HL-60 (cell line): ENCODE measurements at regions not wholly inside any gene's neighbourhood (a gene's known extent, or its start where the extent isn't known, plus 50 kb on each side); places are given as distances from the start of the nearest gene placed in this dataset.

Source experiments
- DNase-seq, 2 experiments: peaks; one replicate each; pipeline ENCODE4 v3.0.0-alpha.2; 2010 to 2020; ENCODE audit warnings: low read depth in 1 of 2, low spot score in 1 of 2
- H3K27ac ChIP-seq: fragments of 250-450 bp; sonication (Bioruptor Pico); replicated peaks from 2 replicates; pipeline ENCODE4 v1.5.1; 2020; ENCODE audit warnings: mild to moderate bottlenecking, moderate library complexity
- H3K27me3 ChIP-seq: fragments of 250-450 bp; sonication (Bioruptor Pico); 2 replicates; pipeline ENCODE4 v1.5.1; 2021; ENCODE audit warnings: mild to moderate bottlenecking, moderate library complexity; ENCODE audit not compliant: insufficient read depth, poor library complexity, severe bottlenecking
- H3K4me3 ChIP-seq: replicated peaks from 2 replicates; pipeline ENCODE4 v1.5.1; 2011; ENCODE audit warnings: mild to moderate bottlenecking, control low read depth, low read length; ENCODE audit not compliant: insufficient read depth
- GABPA ChIP-seq: IDR thresholded peaks from 2 replicates; pipeline ENCODE4 v1.6.1; 2012; ENCODE audit warnings: low read depth
- POLR2AphosphoS5 ChIP-seq: IDR thresholded peaks from 2 replicates; pipeline ENCODE4 v1.6.1; 2012; ENCODE audit warnings: low read depth
- SPI1 ChIP-seq: IDR thresholded peaks from 2 replicates; pipeline ENCODE4 v1.6.1; 2012; ENCODE audit warnings: low read depth, mild to moderate bottlenecking, borderline replicate concordance
- TF ChIP-seq, protein P1 (sequence below): IDR thresholded peaks from one replicate; pipeline ENCODE4 v1.5.1; 2011; ENCODE audit warnings: low read length, control low read depth, inconsistent platforms; ENCODE audit not compliant: insufficient read depth
- TF ChIP-seq, protein P2 (sequence below): IDR thresholded peaks from 2 replicates; pipeline ENCODE4 v1.6.1; 2012; ENCODE audit warnings: low read depth; ENCODE audit not compliant: insufficient replicate concordance

DNA sequence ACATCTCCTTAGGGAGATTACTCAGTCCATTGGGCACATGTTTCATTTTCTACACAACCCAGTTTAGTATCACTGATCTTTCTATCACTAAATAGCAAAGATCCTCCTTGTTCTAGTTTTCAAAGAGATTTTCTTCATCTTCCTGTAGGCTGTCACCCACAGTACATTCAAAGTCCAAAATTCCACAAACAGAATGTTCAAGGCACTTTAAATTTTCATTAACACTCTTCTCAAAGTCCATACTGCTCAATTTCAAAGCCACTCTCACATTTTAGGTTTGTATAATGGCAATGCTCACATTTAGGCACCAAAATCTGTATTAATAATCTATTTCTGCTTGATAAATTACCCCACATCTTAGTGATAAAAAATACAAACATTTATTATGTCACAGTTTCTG is 152.8 kb downstream of the FSIP2 start:
- TF ChIP-seq POLR2AphosphoS5 (no peak), SPI1 (no peak), GABPA (no peak)
- TF ChIP-seq, protein P1, sequence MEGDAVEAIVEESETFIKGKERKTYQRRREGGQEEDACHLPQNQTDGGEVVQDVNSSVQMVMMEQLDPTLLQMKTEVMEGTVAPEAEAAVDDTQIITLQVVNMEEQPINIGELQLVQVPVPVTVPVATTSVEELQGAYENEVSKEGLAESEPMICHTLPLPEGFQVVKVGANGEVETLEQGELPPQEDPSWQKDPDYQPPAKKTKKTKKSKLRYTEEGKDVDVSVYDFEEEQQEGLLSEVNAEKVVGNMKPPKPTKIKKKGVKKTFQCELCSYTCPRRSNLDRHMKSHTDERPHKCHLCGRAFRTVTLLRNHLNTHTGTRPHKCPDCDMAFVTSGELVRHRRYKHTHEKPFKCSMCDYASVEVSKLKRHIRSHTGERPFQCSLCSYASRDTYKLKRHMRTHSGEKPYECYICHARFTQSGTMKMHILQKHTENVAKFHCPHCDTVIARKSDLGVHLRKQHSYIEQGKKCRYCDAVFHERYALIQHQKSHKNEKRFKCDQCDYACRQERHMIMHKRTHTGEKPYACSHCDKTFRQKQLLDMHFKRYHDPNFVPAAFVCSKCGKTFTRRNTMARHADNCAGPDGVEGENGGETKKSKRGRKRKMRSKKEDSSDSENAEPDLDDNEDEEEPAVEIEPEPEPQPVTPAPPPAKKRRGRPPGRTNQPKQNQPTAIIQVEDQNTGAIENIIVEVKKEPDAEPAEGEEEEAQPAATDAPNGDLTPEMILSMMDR = no peak
- TF ChIP-seq, protein P2, sequence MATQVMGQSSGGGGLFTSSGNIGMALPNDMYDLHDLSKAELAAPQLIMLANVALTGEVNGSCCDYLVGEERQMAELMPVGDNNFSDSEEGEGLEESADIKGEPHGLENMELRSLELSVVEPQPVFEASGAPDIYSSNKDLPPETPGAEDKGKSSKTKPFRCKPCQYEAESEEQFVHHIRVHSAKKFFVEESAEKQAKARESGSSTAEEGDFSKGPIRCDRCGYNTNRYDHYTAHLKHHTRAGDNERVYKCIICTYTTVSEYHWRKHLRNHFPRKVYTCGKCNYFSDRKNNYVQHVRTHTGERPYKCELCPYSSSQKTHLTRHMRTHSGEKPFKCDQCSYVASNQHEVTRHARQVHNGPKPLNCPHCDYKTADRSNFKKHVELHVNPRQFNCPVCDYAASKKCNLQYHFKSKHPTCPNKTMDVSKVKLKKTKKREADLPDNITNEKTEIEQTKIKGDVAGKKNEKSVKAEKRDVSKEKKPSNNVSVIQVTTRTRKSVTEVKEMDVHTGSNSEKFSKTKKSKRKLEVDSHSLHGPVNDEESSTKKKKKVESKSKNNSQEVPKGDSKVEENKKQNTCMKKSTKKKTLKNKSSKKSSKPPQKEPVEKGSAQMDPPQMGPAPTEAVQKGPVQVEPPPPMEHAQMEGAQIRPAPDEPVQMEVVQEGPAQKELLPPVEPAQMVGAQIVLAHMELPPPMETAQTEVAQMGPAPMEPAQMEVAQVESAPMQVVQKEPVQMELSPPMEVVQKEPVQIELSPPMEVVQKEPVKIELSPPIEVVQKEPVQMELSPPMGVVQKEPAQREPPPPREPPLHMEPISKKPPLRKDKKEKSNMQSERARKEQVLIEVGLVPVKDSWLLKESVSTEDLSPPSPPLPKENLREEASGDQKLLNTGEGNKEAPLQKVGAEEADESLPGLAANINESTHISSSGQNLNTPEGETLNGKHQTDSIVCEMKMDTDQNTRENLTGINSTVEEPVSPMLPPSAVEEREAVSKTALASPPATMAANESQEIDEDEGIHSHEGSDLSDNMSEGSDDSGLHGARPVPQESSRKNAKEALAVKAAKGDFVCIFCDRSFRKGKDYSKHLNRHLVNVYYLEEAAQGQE = no peak
- DNase-seq = no peak
- no peak overlapping the region for H3K4me3 ChIP-seq
- no peaks in the 10 kb centered on the region for H3K27me3 ChIP-seq
- no peak overlapping the region for H3K27ac ChIP-seq

- DNase-seq = no peak
- Histone ChIP-seq H3K27me3 (no peaks in the 10 kb centered on the region), H3K4me3 (no peak overlapping the region), H3K27ac (no peak overlapping the region)
- TF ChIP-seq GABPA = no peak
- TF ChIP-seq, protein P2 = no peak
- TF ChIP-seq SPI1 = no peak
- no peak for TF ChIP-seq POLR2AphosphoS5
- TF ChIP-seq, protein P1 = no peak
Measured at GRCh38 chr2:185891804-185892411, 153.3 kb downstream of the FSIP2 start.

DNA sequence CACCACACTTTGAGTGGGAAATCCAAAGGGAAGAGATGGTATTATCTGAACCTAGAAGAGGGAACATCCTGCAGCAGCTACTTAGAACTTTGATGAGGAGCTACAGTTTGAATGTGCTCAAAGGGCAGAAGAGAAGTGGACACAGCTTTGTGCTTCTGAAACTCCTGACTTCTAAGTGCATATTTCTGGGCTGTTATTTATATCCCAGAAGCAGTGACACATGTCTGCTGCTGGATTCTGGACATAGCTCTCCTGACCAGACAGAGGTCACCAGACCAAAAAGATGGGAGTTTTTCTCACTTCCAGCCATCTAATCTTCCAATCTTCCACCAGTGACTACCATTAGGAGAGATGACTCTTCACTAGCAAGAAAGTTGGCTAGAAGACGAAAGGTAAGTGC is 153.9 kb downstream of the FSIP2 start:
- no peak for DNase-seq

More for the DNA sequence above, 153.9 kb downstream of the FSIP2 start:
- H3K27ac ChIP-seq = no peak overlapping the region
- TF ChIP-seq SPI1 (no peak), POLR2AphosphoS5 (no peak), GABPA (no peak)
- TF ChIP-seq, protein P1 = no peak
- TF ChIP-seq, protein P2 = no peak
- no peak overlapping the region for H3K4me3 ChIP-seq
- no peaks in the 10 kb centered on the region for H3K27me3 ChIP-seq
